ENCODE measurements at regions not wholly inside any gene's neighbourhood (a gene's known extent, or its start where the extent isn't known, plus 50 kb on each side); places are given as distances from the start of the nearest gene placed in this dataset.

DNA sequence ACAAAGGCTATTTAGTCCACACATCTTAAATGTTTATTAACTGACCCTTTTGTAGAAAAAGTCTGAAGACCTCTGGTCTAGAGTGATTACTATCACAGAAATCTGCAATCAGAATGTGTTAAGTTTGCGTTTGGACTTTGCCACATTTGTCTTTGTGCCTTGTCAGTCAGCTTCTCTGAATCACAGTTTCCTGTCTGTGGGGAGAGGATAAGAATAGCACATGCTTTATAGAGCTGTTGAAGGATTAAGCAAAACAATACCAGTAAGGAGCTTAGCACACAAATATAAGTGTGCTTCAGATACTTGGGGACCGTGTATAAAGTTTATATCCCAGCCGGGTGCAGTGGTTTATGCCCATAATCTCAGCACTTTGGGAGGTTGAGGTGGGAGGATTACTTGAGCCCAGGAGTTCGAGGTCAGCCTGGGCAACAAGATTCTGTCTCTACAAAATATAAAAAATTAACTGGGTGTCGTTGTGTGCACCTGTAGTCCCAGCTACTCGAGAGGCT, 63.0 kb upstream of the BTG1 start:
- no peak for DNase-seq

- no peak for DNase-seq
These were observed 61.0 kb upstream of the BTG1 start for GRCh38 chr12:92206596-92206995.

- no peak for DNase-seq
These were observed 60.4 kb upstream of the BTG1 start for GRCh38 chr12:92206011-92206410.

- DNase-seq = no peak
These were observed 54.4 kb upstream of the BTG1 start for GRCh38 chr12:92199819-92200576.

GRCh38 chr12:92197815-92198214, 52.2 kb upstream of the BTG1 start:
- DNase-seq = no peak

GRCh38 chr12:92196368-92196767, 50.7 kb upstream of the BTG1 start:
- no peak for DNase-seq
